H1 (cell line): ENCODE measurements at regions not wholly inside any gene's neighbourhood (a gene's known extent, or its start where the extent isn't known, plus 50 kb on each side); places are given as distances from the start of the nearest gene placed in this dataset.

ENCODE experiments used
- CTCF ChIA-PET: fragments of 300-600 bp; sonication (Branson Sonifier 250); formaldehyde crosslinking; loops from one replicate; lab custom pipeline; 2021; ENCODE audit not compliant: partially characterized antibody; lab: Charles Lee
- POLR2A ChIA-PET: fragments of 300-600 bp; sonication (Branson Sonifier 250); formaldehyde crosslinking; loops from one replicate; lab custom pipeline; 2021; ENCODE audit warnings: inconsistent platforms; ENCODE audit not compliant: partially characterized antibody; lab: Charles Lee
- DNase-seq, 2 experiments: peaks; one replicate each; pipeline versions ENCODE4 v3.0.0 to v3.0.0-alpha.2; 2010 to 2022; ENCODE audit warnings: low spot score in 2 of 2, low read depth in 1 of 2, mixed read lengths in 1 of 2
- FAIRE-seq: peaks from 2 replicates; lab custom pipeline; 2011; peaks lifted over from hg19 to GRCh38; lab: Jason Lieb, UNC
- H2AFZ ChIP-seq: 2 replicates; pipeline ENCODE4 v1.8.1; 2012; ENCODE audit warnings: low read length, inconsistent platforms
- H2AK5ac ChIP-seq: 2 replicates; pipeline ENCODE4 v1.6.1; 2013; ENCODE audit warnings: low read depth, low read length
- H2BK120ac ChIP-seq: replicated peaks from 2 replicates; pipeline ENCODE3; 2013; ENCODE audit warnings: low read depth, low read length, inconsistent platforms
- H2BK12ac ChIP-seq: 2 replicates; pipeline ENCODE4 v1.6.1; 2013; ENCODE audit warnings: low read depth, low read length
- H2BK15ac ChIP-seq: 2 replicates; pipeline ENCODE4 v1.6.1; 2013; ENCODE audit warnings: low read length
- H2BK20ac ChIP-seq: 2 replicates; pipeline ENCODE4 v1.6.1; 2013; ENCODE audit warnings: low read length
- H2BK5ac ChIP-seq: 2 replicates; pipeline ENCODE4 v1.6.1; 2013; ENCODE audit warnings: low read depth, low read length
- H3K14ac ChIP-seq: 2 replicates; pipeline ENCODE4 v1.6.1; 2013; ENCODE audit warnings: inconsistent platforms; ENCODE audit not compliant: insufficient read length
- H3K18ac ChIP-seq: 2 replicates; pipeline ENCODE4 v1.6.1; 2013; ENCODE audit warnings: low read length; ENCODE audit errors: extremely low read depth
- H3K23ac ChIP-seq: 2 replicates; pipeline ENCODE4 v1.6.1; 2013; ENCODE audit warnings: inconsistent platforms; ENCODE audit not compliant: insufficient read length
- H3K23me2 ChIP-seq: 2 replicates; pipeline ENCODE4 v1.6.1; 2013; ENCODE audit warnings: low read depth, low read length
- H3K27ac ChIP-seq: 2 replicates; pipeline ENCODE4 v1.6.1; 2011; ENCODE audit warnings: low read depth, low read length, inconsistent platforms
- H3K27me3 ChIP-seq, 4 experiments: replicated peaks in 1 of 4; 1 replicate in 1 of 4; 2 replicates in 3 of 4; pipeline versions ENCODE4 v1.6.1 to v1.8.1; 2011 to 2013; ENCODE audit warnings: low read length in 3 of 4, mild to moderate bottlenecking in 3 of 4, inconsistent platforms in 2 of 4, mixed read lengths in 2 of 4, moderate library complexity in 1 of 4; ENCODE audit not compliant: control insufficient read depth in 3 of 4, insufficient read depth in 3 of 4; ENCODE audit errors: extremely low read depth in 1 of 4
- H3K36me3 ChIP-seq, 4 experiments: 2 replicates each; pipeline versions ENCODE4 v1.6.1 to v1.8.1; 2011 to 2013; ENCODE audit warnings: mild to moderate bottlenecking in 4 of 4, low read length in 3 of 4, moderate library complexity in 2 of 4, control low read depth in 1 of 4, inconsistent platforms in 1 of 4; ENCODE audit not compliant: insufficient read depth in 4 of 4, control insufficient read depth in 2 of 4
- H3K4ac ChIP-seq: replicated peaks from 2 replicates; pipeline ENCODE3; 2013; ENCODE audit warnings: low read length, low read depth, mixed read lengths, inconsistent platforms; ENCODE audit not compliant: insufficient read length
- H3K4me1 ChIP-seq, 4 experiments: replicated peaks in 1 of 4; 1 replicate in 1 of 4; 2 replicates in 3 of 4; pipeline versions ENCODE4 v1.6.1 to v1.8.1; 2011 to 2013; ENCODE audit warnings: low read length in 3 of 4, inconsistent platforms in 2 of 4, mixed read lengths in 1 of 4; ENCODE audit not compliant: insufficient read depth in 4 of 4, control insufficient read depth in 3 of 4
- H3K4me2 ChIP-seq, 2 experiments: 2 replicates each; pipeline versions ENCODE4 v1.6.1 to v1.8.1; 2011 to 2013; ENCODE audit warnings: low read depth in 2 of 2, low read length in 2 of 2, control low read depth in 1 of 2, inconsistent platforms in 1 of 2, mild to moderate bottlenecking in 1 of 2; ENCODE audit not compliant: insufficient read depth in 1 of 2
- H3K4me3 ChIP-seq, 4 experiments: fragments of 200-600, 300-600 bp in 1 of 4; sonication (generic), shearing (Covaris generic), sonication (Bioruptor Twin) in 1 of 4; 2 replicates each; pipeline versions ENCODE4 v1.5.1 to v1.8.1; 2011 to 2016; ENCODE audit warnings: low read length in 4 of 4, low read depth in 3 of 4, control low read depth in 2 of 4, inconsistent platforms in 2 of 4, mild to moderate bottlenecking in 2 of 4, mixed read lengths in 1 of 4, moderate library complexity in 1 of 4; ENCODE audit not compliant: insufficient read depth in 2 of 4; ENCODE audit errors: extremely low read depth in 1 of 4
- H3K56ac ChIP-seq: replicated peaks from 2 replicates; pipeline ENCODE3; 2013; ENCODE audit warnings: low read depth, mild to moderate bottlenecking, mixed read lengths, low read length, inconsistent platforms; ENCODE audit not compliant: insufficient read length
- H3K79me1 ChIP-seq: 2 replicates; pipeline ENCODE4 v1.6.1; 2013; ENCODE audit warnings: low read depth, low read length, control low read depth
- H3K79me2 ChIP-seq, 2 experiments: 2 replicates each; pipeline versions ENCODE4 v1.6.1 to v1.8.1; 2012 to 2013; ENCODE audit warnings: low read length in 2 of 2, mild to moderate bottlenecking in 2 of 2, inconsistent platforms in 1 of 2; ENCODE audit not compliant: insufficient read depth in 2 of 2, control insufficient read depth in 1 of 2
- H3K9ac ChIP-seq, 4 experiments: replicated peaks in 1 of 4; 1 replicate in 1 of 4; 2 replicates in 3 of 4; pipeline versions ENCODE4 v1.6.1 to v1.8.1; 2011 to 2013; ENCODE audit warnings: low read depth in 3 of 4, low read length in 3 of 4, control low read depth in 2 of 4, mild to moderate bottlenecking in 2 of 4, moderate library complexity in 2 of 4, inconsistent platforms in 1 of 4; ENCODE audit errors: extremely low read depth in 1 of 4
- H3K9me3 ChIP-seq, 2 experiments: 2 replicates each; pipeline versions ENCODE4 v1.6.1 to v1.8.1; 2012 to 2013; ENCODE audit warnings: mild to moderate bottlenecking in 2 of 2, moderate library complexity in 2 of 2, control low read depth in 1 of 2, inconsistent platforms in 1 of 2, low read depth in 1 of 2, low read length in 1 of 2, mixed read lengths in 1 of 2; ENCODE audit not compliant: insufficient read depth in 2 of 2
- H4K20me1 ChIP-seq, 2 experiments: replicated peaks in 1 of 2; 2 replicates each; pipeline versions ENCODE3 to v1.8.1; 2011 to 2013; ENCODE audit warnings: inconsistent platforms in 2 of 2, low read length in 2 of 2, mild to moderate bottlenecking in 1 of 2; ENCODE audit not compliant: insufficient read depth in 2 of 2, control insufficient read depth in 1 of 2
- H4K5ac ChIP-seq: 2 replicates; pipeline ENCODE4 v1.6.1; 2013; ENCODE audit warnings: low read length, low read depth, mixed read lengths, inconsistent platforms; ENCODE audit not compliant: insufficient read length
- H4K8ac ChIP-seq: 2 replicates; pipeline ENCODE4 v1.8.0; 2013; ENCODE audit warnings: mild to moderate bottlenecking, moderate library complexity, low read length, inconsistent platforms; ENCODE audit not compliant: insufficient read depth; ENCODE audit errors: extremely low read depth
- H4K91ac ChIP-seq: replicated peaks from 2 replicates; pipeline ENCODE3; 2013; ENCODE audit warnings: low read length, mixed read lengths, inconsistent platforms; ENCODE audit not compliant: insufficient read length
- BACH1 ChIP-seq: IDR thresholded peaks from 2 replicates; pipeline ENCODE4 v1.6.1; 2012; ENCODE audit warnings: low read length, improper control_type of control experiment
- CBX5 ChIP-seq: fragments of 300-800, 300-1000 bp; sonication (generic); IDR thresholded peaks from 2 replicates; pipeline ENCODE4 v1.7.1; 2016; ENCODE audit warnings: antibody characterized with exemption, low read length, low read depth
- CHD1 ChIP-seq: IDR thresholded peaks from 2 replicates; pipeline ENCODE4 v1.6.1; 2012; ENCODE audit warnings: low read depth, low read length, improper control_type of control experiment
- CHD2 ChIP-seq: IDR thresholded peaks from 2 replicates; pipeline ENCODE4 v1.6.1; 2012; ENCODE audit warnings: low read length, improper control_type of control experiment
- EZH2 ChIP-seq: fragments of 200-600 bp; sonication (generic); IDR thresholded peaks from 2 replicates; pipeline ENCODE4 v1.7.1; 2012; ENCODE audit warnings: low read depth, mild to moderate bottlenecking, moderate library complexity, low read length, inconsistent platforms; ENCODE audit not compliant: severe bottlenecking
- JUN ChIP-seq: IDR thresholded peaks from 2 replicates; pipeline ENCODE4 v1.6.1; 2011; ENCODE audit warnings: low read depth, mild to moderate bottlenecking, improper control_type of control experiment, low read length
- KDM1A ChIP-seq: fragments of 200-600, 300-600 bp; sonication (generic); IDR thresholded peaks from 2 replicates; pipeline ENCODE4 v1.7.1; 2016; ENCODE audit warnings: mild to moderate bottlenecking, low read length, borderline replicate concordance
- POLR2A ChIP-seq, 2 experiments: IDR thresholded peaks; 1 replicate in 1 of 2; 2 replicates in 1 of 2; pipeline ENCODE4 v1.6.1; 2011; ENCODE audit warnings: low read depth in 2 of 2, low read length in 2 of 2, mild to moderate bottlenecking in 2 of 2; ENCODE audit errors: control extremely low read depth in 1 of 2
- POLR2AphosphoS5 ChIP-seq: IDR thresholded peaks from 2 replicates; pipeline ENCODE4 v1.6.1; 2011; ENCODE audit warnings: low read depth, low read length
- SIX5 ChIP-seq: IDR thresholded peaks from 2 replicates; pipeline ENCODE4 v1.6.1; 2011; ENCODE audit warnings: mild to moderate bottlenecking, low read depth, low read length
- TAF1 ChIP-seq: IDR thresholded peaks from 2 replicates; pipeline ENCODE4 v1.6.1; 2011; ENCODE audit warnings: mild to moderate bottlenecking, low read depth, low read length
- TAF7 ChIP-seq: optimal IDR thresholded peaks from 2 replicates; pipeline ENCODE3; 2011; ENCODE audit warnings: low read depth, mild to moderate bottlenecking, inconsistent platforms, low read length, moderate library complexity, borderline replicate concordance
- WGBS, 2 experiments: shearing (Covaris generic) in 1 of 2; methylation state at CpG; one replicate each; pipeline versions ENCODE4 v1.1.6 to v1.1.7; 2013 to 2015; ENCODE audit warnings: low lambda C conversion rate in 2 of 2, mixed read lengths in 2 of 2, inconsistent platforms in 1 of 2, low coverage in 1 of 2, missing lambda C conversion rate in 1 of 2; ENCODE audit not compliant: insufficient replicate concordance in 2 of 2, insufficient coverage in 1 of 2, insufficient read length in 1 of 2; ENCODE audit errors: extremely low coverage in 1 of 2, missing lambda C conversion rate in 1 of 2; 5-methylcytosine and 5-hydroxymethylcytosine counted together
- TF ChIP-seq, protein P1 (sequence below): IDR thresholded peaks from 2 replicates; pipeline ENCODE4 v1.6.1; 2011; ENCODE audit warnings: low read depth, mild to moderate bottlenecking, low read length; ENCODE audit not compliant: insufficient read depth

DNA sequence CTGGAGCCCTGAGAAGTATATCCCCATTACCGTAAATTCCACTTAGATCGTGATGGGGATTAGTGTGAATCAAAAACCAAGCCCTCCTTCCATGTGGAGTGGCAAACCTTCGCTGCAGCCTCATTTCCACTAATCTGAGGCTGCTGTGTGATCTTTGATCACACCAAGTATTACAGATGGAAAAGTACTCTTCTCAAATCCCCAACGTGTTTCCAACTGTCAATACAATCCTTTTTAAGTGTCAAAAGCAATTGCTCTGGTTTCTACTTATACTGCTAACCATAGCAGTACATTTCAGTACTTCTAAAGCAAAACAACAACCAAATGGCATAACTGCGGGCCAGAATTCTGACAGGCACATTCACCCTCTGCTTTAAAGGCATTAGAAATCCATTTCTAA lies 307.7 kb upstream of the ADAMTS16 start:
- Histone ChIP-seq H2BK5ac (no peak overlapping the region), H3K36me3 (no peaks in the 10 kb centered on the region; a peak in 1 of 8 replicates), H3K4me3 (no peak overlapping the region), H4K5ac (no peak overlapping the region), H3K4me2 (no peak overlapping the region), H3K23ac (no peak overlapping the region), H3K4me1 (no peaks in the 10 kb centered on the region), H4K91ac (no peak overlapping the region), H3K79me1 (no peaks in the 10 kb centered on the region), H4K20me1 (no peaks in the 10 kb centered on the region), H3K56ac (no peak overlapping the region), H2BK15ac (no peak overlapping the region), H2BK20ac (no peak overlapping the region), H4K8ac (no peak overlapping the region), H3K4ac (no peak overlapping the region), H3K27ac (no peak overlapping the region), H2AK5ac (no peak overlapping the region), H3K18ac (no peak overlapping the region), H3K27me3 (no peaks in the 10 kb centered on the region), H3K79me2 (no peaks in the 10 kb centered on the region), H3K23me2 (no peaks in the 10 kb centered on the region), H2BK120ac (no peak overlapping the region), H3K14ac (no peak overlapping the region), H2BK12ac (no peak overlapping the region), H2AFZ (no peak overlapping the region), H3K9ac (no peak overlapping the region), H3K9me3 (peaks cover 0 to 4% of the 10 kb centered on the region in 2 experiments; a peak in 1 of 4 replicates)
- FAIRE-seq = no peak
- no peak for DNase-seq
- ChIA-PET POLR2A (no interaction called here), CTCF (no interaction called here)
- 84% methylated on average over 5 of the region's 5 CpGs; no CpG with 5 or more reads in 1 of the 2 experiments for WGBS, 2 experiments
- no peak for TF ChIP-seq CBX5
- no peak for TF ChIP-seq TAF7
- no peak for TF ChIP-seq JUN
- no peak for TF ChIP-seq KDM1A
- TF ChIP-seq TAF1 = no peak
- TF ChIP-seq SIX5 = no peak
- TF ChIP-seq, protein P1, sequence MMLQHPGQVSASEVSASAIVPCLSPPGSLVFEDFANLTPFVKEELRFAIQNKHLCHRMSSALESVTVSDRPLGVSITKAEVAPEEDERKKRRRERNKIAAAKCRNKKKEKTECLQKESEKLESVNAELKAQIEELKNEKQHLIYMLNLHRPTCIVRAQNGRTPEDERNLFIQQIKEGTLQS = no peak
- no peak for TF ChIP-seq CHD1
- no peak for TF ChIP-seq POLR2A (IDR thresholded peaks at IDR 0.05; ENCODE audit: control extremely low read depth in 1 of 2, low read depth in 2 of 2, low read length in 2 of 2)
- no peak for TF ChIP-seq BACH1
- no peak for TF ChIP-seq CHD2
- TF ChIP-seq POLR2AphosphoS5 = no peak
- no peak for TF ChIP-seq EZH2
